K562 (cell line): ENCODE measurements at regions not wholly inside any gene's neighbourhood (a gene's known extent, or its start where the extent isn't known, plus 50 kb on each side); places are given as distances from the start of the nearest gene placed in this dataset.

Experiments
- ARNT ChIP-seq, 2 experiments: fragments of 450-650 bp; IDR thresholded peaks; 2 replicates each; pipeline ENCODE4 v1.6.1; 2016; ENCODE audit warnings: mild to moderate bottlenecking in 1 of 2
- BRD9 ChIP-seq: fragments of 450-650 bp; IDR thresholded peaks from 2 replicates; pipeline ENCODE4 v1.6.1; 2018; ENCODE audit warnings: low read depth; ENCODE audit not compliant: partially characterized antibody
- DPF2 ChIP-seq: fragments of 450-650 bp; IDR thresholded peaks from 2 replicates; pipeline ENCODE4 v1.6.1; 2016
- EGR1 ChIP-seq: fragments of 450-650 bp; conservative IDR thresholded peaks from 2 replicates; pipeline ENCODE4 v1.6.1; 2017; ENCODE audit warnings: mild to moderate bottlenecking
- EP400 ChIP-seq: fragments of 450-650 bp; IDR thresholded peaks from 2 replicates; pipeline ENCODE4 v1.6.1; 2017; ENCODE audit warnings: antibody characterized with exemption, mild to moderate bottlenecking, moderate library complexity
- FOXK2 ChIP-seq, 2 experiments: fragments of 450-650 bp; IDR thresholded peaks in 1 of 2; conservative IDR thresholded peaks in 1 of 2; 2 replicates each; pipeline ENCODE4 v1.6.1; 2016; ENCODE audit warnings: low read depth in 2 of 2, mild to moderate bottlenecking in 1 of 2
- GABPA ChIP-seq: fragments of 200-800 bp; sonication (Bioruptor generic); conservative IDR thresholded peaks from 2 replicates; pipeline ENCODE4 v1.6.1; 2016; ENCODE audit warnings: low read depth, missing genetic modification characterization, missing compliant biosample characterization
- GATAD2A ChIP-seq: fragments of 450-650 bp; IDR thresholded peaks from 2 replicates; pipeline ENCODE4 v1.6.1; 2017
- MCM5 ChIP-seq: fragments of 450-650 bp; IDR thresholded peaks from 2 replicates; pipeline ENCODE4 v1.6.1; 2016; ENCODE audit warnings: low read depth
- MEF2A ChIP-seq: IDR thresholded peaks from 2 replicates; pipeline ENCODE4 v1.6.1; 2011; ENCODE audit warnings: low read depth, mild to moderate bottlenecking, low read length, moderate library complexity; ENCODE audit not compliant: control insufficient read depth
- MIER1 ChIP-seq: fragments of 450-650 bp; IDR thresholded peaks from 2 replicates; pipeline ENCODE4 v1.6.1; 2016; ENCODE audit warnings: antibody characterized with exemption, mild to moderate bottlenecking, low read depth
- NBN ChIP-seq: fragments of 450-650 bp; IDR thresholded peaks from 2 replicates; pipeline ENCODE4 v1.6.1; 2016; ENCODE audit warnings: low read depth, mild to moderate bottlenecking
- NCOA6 ChIP-seq: fragments of 450-650 bp; IDR thresholded peaks from 2 replicates; pipeline ENCODE4 v1.6.1; 2017; ENCODE audit warnings: mild to moderate bottlenecking
- NFRKB ChIP-seq: fragments of 450-650 bp; IDR thresholded peaks from 2 replicates; pipeline ENCODE4 v1.6.1; 2016; ENCODE audit warnings: low read depth
- POLR2AphosphoS5 ChIP-seq: IDR thresholded peaks from 2 replicates; pipeline ENCODE4 v1.6.1; 2011; ENCODE audit warnings: mild to moderate bottlenecking, low read depth, low read length, moderate library complexity; ENCODE audit not compliant: control insufficient read depth, insufficient read depth
- POLR2G ChIP-seq: fragments of 200-400 bp; formaldehyde crosslinking; IDR thresholded peaks from 2 replicates; pipeline ENCODE4 v1.6.1; 2017; ENCODE audit warnings: low read depth, mild to moderate bottlenecking, antibody characterized with exemption, low read length, moderate library complexity
- SIX5 ChIP-seq, 2 experiments: IDR thresholded peaks; 2 replicates each; pipeline ENCODE4 v1.6.1; 2011; ENCODE audit warnings: low read length in 2 of 2, borderline replicate concordance in 1 of 2, low read depth in 1 of 2, mild to moderate bottlenecking in 1 of 2, moderate library complexity in 1 of 2; ENCODE audit not compliant: insufficient read depth in 1 of 2
- SP1 ChIP-seq: sonication (generic); formaldehyde crosslinking; IDR thresholded peaks from 2 replicates; pipeline ENCODE4 v1.8.1; 2022; ENCODE audit warnings: mild to moderate bottlenecking, missing genetic modification reagents
- TGIF2 ChIP-seq: sonication (generic); formaldehyde crosslinking; IDR thresholded peaks from 2 replicates; pipeline ENCODE4 v1.8.1; 2022; ENCODE audit warnings: mild to moderate bottlenecking, missing genetic modification reagents, moderate library complexity
- YBX1 ChIP-seq: fragments of 450-650 bp; IDR thresholded peaks from 2 replicates; pipeline ENCODE4 v1.7.1; 2016; ENCODE audit warnings: mild to moderate bottlenecking
- ZFP36 ChIP-seq: fragments of 150-350 bp; IDR thresholded peaks from 2 replicates; pipeline ENCODE4 v1.6.1; 2018; ENCODE audit warnings: low read length, low read depth; ENCODE audit not compliant: partially characterized antibody
- ZKSCAN8 ChIP-seq: fragments of 200-800 bp; sonication (Bioruptor generic); IDR thresholded peaks from 2 replicates; pipeline ENCODE4 v1.6.1; 2016; ENCODE audit warnings: missing genetic modification characterization, missing compliant biosample characterization
- ZNF184 ChIP-seq: sonication (generic); formaldehyde crosslinking; IDR thresholded peaks from 2 replicates; pipeline ENCODE4 v1.5.0; 2020; ENCODE audit warnings: missing genetic modification reagents
- ZNF197 ChIP-seq: fragments of 200-800 bp; sonication (Bioruptor generic); IDR thresholded peaks from 2 replicates; pipeline ENCODE4 v1.6.1; 2016; ENCODE audit warnings: low read depth, missing genetic modification characterization, missing compliant biosample characterization
- ZNF644 ChIP-seq: fragments of 200-800 bp; sonication (Bioruptor generic); IDR thresholded peaks from 2 replicates; pipeline ENCODE4 v1.6.1; 2016; ENCODE audit warnings: low read depth, missing genetic modification characterization, missing compliant biosample characterization
- TF ChIP-seq, protein P1 (sequence below): fragments of 250-450 bp; sonication (Bioruptor Pico); IDR thresholded peaks from 2 replicates; pipeline ENCODE4 v1.8.0; 2021; ENCODE audit warnings: moderate library complexity, mild to moderate bottlenecking, inconsistent platforms
- TF ChIP-seq, protein P2 (sequence below), 2 experiments: fragments of 200-800 bp in 1 of 2; sonication (Bioruptor generic) in 1 of 2; sonication (generic) in 1 of 2; formaldehyde crosslinking in 1 of 2; IDR thresholded peaks in 1 of 2; conservative IDR thresholded peaks in 1 of 2; 2 replicates each; pipeline versions ENCODE4 v1.5.0 to v1.6.1; 2016 to 2020; ENCODE audit warnings: missing compliant biosample characterization in 1 of 2, missing genetic modification characterization in 1 of 2, missing genetic modification reagents in 1 of 2
- TF ChIP-seq, protein P3 (sequence below): fragments of 250-450 bp; sonication (Bioruptor Pico); IDR thresholded peaks from 2 replicates; pipeline ENCODE4 v1.8.0; 2022; ENCODE audit warnings: inconsistent platforms

DNA sequence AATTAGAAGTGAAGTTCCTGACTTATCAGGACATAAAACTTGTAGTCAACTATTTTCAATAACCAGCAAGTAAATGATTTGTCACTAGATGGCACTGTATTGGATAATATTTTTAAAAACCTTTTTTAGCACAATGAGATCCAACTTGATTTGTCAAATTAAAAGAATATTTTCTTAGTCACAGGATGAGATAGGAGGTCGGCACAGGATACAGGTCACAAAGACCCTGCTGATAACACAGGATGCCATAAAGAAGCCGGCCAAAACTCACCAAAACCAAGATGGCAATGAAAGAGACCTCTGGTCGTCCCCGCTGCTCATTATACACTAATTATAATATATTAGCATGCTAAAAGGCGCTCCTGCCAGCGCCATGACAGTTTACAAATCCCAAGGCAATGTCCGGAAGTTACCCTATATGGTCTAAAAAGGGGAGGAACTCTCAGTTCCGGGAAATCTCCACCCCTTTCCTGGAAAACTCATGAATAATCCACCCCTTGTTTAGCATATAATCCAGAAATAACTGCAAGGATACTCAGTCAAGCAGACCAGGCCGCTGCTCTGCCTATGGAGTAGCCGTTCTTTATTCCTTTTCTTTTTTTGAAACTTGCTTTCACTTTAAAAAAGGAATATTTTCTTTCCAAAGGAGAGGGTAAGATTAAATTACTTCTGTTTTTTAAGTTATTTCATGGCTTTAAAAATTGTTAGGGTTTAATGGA lies 255.7 kb upstream of the MKLN1 start (continued):
- TF ChIP-seq, protein P1, sequence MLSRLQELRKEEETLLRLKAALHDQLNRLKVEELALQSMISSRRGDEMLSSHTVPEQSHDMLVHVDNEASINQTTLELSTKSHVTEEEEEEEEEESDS (CRISPR knock-in tag), result no peak
- TF ChIP-seq EP400 (peak; percentile 62), FOXK2 (conservative IDR thresholded peaks at IDR 0.05 in 1 of 2, IDR thresholded peaks at IDR 0.05 in 1 of 2; ENCODE audit: low read depth in 2 of 2) (peak; percentile 50 to 63; a peak in 3 of 4 replicates), GABPA (tag) (peak; percentile 54), ZNF644 (tag) (peak; percentile 60; the same call in 1 of the 2 replicates), TGIF2 (CRISPR knock-in tag) (no peak), SIX5 (IDR thresholded peaks at IDR 0.05; ENCODE audit: borderline replicate concordance in 1 of 2, insufficient read depth in 1 of 2, low read depth in 1 of 2, low read length in 2 of 2) (peak in 1 of 2 experiments; percentile 48; a peak in 1 of 4 replicates), ZNF197 (peak; percentile 12; the same call in 1 of the 2 replicates), NCOA6 (no peak), ARNT (IDR thresholded peaks at IDR 0.05) (peak in 1 of 2 experiments; percentile 67; a peak in 1 of 4 replicates), NFRKB (peak; percentile 76; the same call in 1 of the 2 replicates), GATAD2A (no peak), NBN (peak; percentile 77), ZFP36 (peak; percentile 81), EGR1 (peak; percentile 57), DPF2 (peak; percentile 60; the same call in 1 of the 2 replicates), MEF2A (peak; percentile 63; the same call in 1 of the 2 replicates), MIER1 (no peak), POLR2G (peak; percentile 54; the same call in 1 of the 2 replicates), ZKSCAN8 (no peak), SP1 (CRISPR knock-in tag) (peak; percentile 97), YBX1 (no peak), MCM5 (no peak), POLR2AphosphoS5 (0 out of 2 replicates have a peak, but pooled peaks have one; percentile 48), ZNF184 (CRISPR knock-in tag) (no peak), BRD9 (peak; percentile 91)
- TF ChIP-seq, protein P2, sequence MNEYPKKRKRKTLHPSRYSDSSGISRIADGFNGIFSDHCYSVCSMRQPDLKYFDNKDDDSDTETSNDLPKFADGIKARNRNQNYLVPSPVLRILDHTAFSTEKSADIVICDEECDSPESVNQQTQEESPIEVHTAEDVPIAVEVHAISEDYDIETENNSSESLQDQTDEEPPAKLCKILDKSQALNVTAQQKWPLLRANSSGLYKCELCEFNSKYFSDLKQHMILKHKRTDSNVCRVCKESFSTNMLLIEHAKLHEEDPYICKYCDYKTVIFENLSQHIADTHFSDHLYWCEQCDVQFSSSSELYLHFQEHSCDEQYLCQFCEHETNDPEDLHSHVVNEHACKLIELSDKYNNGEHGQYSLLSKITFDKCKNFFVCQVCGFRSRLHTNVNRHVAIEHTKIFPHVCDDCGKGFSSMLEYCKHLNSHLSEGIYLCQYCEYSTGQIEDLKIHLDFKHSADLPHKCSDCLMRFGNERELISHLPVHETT (CRISPR knock-in tag; conservative IDR thresholded peaks at IDR 0.05 in 1 of 2, IDR thresholded peaks at IDR 0.05 in 1 of 2), result no peak
- TF ChIP-seq, protein P3, sequence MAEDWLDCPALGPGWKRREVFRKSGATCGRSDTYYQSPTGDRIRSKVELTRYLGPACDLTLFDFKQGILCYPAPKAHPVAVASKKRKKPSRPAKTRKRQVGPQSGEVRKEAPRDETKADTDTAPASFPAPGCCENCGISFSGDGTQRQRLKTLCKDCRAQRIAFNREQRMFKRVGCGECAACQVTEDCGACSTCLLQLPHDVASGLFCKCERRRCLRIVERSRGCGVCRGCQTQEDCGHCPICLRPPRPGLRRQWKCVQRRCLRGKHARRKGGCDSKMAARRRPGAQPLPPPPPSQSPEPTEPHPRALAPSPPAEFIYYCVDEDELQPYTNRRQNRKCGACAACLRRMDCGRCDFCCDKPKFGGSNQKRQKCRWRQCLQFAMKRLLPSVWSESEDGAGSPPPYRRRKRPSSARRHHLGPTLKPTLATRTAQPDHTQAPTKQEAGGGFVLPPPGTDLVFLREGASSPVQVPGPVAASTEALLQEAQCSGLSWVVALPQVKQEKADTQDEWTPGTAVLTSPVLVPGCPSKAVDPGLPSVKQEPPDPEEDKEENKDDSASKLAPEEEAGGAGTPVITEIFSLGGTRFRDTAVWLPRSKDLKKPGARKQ (CRISPR knock-in tag), result no peak
